Muscle of arm (tissue), 1 donor: ENCODE measurements at regions not wholly inside any gene's neighbourhood (a gene's known extent, or its start where the extent isn't known, plus 50 kb on each side); places are given as distances from the start of the nearest gene placed in this dataset.

Experiments
- DNase-seq: peaks from one replicate; pipeline ENCODE4 v3.0.0-alpha.2; 2013

- DNase-seq: no peak
Measured at GRCh38 chr4:81881855-81882621, 410.3 kb upstream of the RASGEF1B start.

GRCh38 chr4:81876106-81876505 is 404.4 kb upstream of the RASGEF1B start:
- no peak for DNase-seq

- peak; percentile 4 for DNase-seq
Measured at GRCh38 chr4:81874661-81875515, 403.2 kb upstream of the RASGEF1B start.

DNA sequence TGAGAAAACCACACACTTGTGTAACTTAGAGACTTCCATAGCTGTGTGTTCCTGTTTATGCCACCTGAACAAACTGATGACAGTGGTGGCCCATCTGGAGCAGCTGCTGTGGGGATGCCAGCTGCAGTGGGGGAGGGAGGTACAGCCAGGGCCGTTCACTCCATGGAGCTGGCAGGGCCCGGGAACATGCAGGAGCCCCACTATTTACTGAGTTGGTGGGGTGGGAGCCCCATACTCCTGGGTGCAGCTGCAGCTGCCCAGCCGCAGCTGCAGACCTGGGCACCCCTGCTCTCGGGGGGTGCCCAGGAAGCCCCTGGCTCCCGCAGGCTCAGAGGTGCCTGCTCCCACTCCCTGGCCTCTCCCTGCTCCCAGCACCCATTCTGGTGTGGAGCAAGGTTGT is 398.6 kb upstream of the RASGEF1B start:
- DNase-seq: no peak

GRCh38 chr4:81860111-81860510 is 388.4 kb upstream of the RASGEF1B start:
- DNase-seq: no peak

DNA sequence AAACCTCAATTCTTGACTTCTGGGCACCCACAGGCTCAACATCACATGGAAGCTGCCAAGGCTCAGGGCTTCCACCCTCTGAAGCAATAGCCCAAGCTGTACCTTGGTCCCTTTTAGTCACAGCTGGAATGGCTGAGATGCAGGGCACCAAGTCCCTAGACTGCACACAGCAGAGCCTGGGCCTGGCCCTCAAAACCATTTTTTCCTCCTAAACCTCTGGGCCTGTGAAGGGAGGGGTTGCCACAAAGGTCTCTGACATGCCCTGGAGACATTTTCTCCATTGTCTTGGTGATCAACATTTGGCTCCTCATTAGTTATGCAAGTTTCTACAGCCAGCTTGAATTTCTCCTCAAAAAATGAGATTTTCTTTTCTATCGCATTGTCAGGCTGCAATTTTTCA is 382.7 kb upstream of the RASGEF1B start:
- DNase-seq: no peak

- no peak for DNase-seq
Measured at GRCh38 chr4:81852031-81852715, 380.5 kb upstream of the RASGEF1B start.

GRCh38 chr4:81850701-81851100 is 379.0 kb upstream of the RASGEF1B start:
- no peak for DNase-seq

GRCh38 chr4:81845761-81846160 is 374.1 kb upstream of the RASGEF1B start:
- no peak for DNase-seq

DNA sequence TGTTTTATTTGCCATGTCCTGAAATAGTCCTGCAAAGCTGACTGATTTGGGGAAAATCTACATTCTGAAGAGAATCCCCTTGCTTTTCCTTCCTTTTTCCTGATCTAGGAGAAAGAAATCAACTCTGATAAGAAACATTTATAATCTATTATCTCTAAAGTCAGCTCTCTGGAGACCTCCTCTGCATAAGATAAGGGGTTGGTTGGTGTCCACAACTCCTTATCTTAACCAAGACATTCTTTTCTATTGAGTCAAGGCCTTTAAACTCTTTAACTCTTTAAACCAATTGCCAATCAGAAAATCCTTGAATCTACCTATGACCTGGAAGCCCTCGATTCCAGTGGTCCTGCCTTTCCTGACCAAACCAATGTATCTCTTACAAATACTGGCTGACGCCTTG is 373.6 kb upstream of the RASGEF1B start:
- DNase-seq: no peak

DNA sequence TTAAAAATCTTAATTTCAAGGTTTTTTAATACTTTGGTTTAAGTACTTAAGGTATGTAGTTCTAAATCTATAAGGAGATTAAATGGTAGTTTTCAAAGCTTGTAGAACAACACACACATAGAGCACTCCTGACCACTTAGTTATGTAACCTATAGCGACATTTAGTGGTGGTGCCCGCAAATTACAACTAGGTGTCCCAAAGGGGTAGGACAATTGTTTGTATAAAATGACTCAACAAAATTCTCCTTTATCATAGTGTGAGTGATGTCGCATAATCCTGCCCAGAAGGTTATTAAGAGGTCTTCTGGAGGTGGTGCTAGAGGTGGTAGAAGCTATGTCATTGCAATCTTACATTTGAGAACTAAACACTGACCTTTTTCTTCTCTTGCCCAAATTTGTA is 373.0 kb upstream of the RASGEF1B start:
- peak; percentile 73 for DNase-seq

DNA sequence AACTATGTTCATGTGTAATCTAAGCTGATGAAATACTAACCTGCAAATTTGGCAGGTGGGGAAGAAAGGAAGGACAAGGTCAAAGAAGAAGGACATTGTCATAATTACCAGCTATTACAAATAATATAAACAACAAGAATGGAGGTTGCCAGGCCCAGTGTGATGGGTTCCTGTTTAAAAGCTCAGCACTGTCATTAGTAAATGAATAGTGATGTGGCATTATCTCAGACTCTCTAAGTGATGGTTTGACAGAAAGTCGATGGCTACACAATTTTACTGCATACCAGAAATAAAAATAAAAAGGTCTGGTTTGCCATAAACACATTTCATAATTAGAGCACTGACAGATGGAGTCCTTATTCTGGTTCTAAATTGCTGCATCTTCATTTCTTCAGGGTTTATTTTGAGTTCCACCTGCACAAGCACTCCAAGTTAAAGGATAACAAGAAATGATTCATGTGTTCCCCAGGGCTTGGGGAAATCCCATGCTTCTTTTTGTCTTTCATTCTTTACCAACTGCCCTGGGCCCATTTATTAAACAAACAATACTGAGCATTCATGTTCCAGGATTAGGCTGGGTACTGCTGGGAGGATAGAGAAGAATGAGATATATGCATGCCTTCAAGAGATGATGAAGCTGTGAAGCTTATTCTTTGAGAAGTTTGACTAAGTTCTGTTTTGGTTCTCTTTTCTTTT is 367.8 kb upstream of the RASGEF1B start:
- no peak for DNase-seq

GRCh38 chr4:81838586-81838985 is 366.9 kb upstream of the RASGEF1B start:
- no peak for DNase-seq

GRCh38 chr4:81836716-81837115 is 365.0 kb upstream of the RASGEF1B start:
- DNase-seq: no peak

- DNase-seq: no peak
Measured at GRCh38 chr4:81833576-81833975, 361.9 kb upstream of the RASGEF1B start.

DNA sequence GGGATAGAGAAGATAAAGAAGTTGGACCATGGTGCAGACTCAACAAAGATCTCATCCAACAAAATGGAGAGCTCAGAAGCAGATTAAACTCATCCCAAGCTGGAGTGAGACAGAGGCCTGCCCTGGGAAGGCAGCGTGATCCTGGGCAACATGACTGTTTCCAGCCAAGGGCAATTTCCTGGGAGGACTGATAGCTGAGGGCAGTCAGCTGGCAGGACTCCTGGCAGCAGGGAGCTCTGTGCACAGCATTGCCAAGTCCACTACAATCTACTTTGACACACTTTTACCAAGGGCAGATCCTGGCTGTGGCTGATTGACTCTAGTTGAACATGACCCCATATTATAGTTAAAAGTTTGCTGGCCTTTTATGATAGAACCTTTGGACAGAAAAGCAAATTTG is 357.3 kb upstream of the RASGEF1B start:
- no peak for DNase-seq

GRCh38 chr4:81827577-81828202 is 356.0 kb upstream of the RASGEF1B start:
- DNase-seq: no peak

- DNase-seq: no peak
Measured at GRCh38 chr4:81826817-81827424, 355.2 kb upstream of the RASGEF1B start.

DNA sequence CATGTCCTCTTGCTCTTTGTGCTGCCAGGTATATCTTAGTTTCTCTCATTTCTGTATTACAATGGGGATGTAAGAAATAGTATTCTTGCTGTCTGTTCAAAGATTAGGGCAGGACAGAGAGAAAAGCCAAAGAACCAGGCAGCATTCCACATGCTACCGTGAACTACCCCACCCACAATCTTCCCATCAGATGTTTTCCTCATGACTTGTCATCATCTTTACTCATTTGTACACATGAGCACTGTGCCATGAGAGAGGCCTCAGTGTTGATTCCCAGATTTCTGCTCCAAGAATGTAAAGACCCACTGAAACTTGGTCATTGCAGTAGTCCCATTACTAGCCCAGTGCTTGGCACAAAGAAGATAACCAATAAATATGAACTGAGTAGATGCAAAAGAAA is 354.6 kb upstream of the RASGEF1B start:
- DNase-seq: no peak

- DNase-seq: no peak
Measured at GRCh38 chr4:81818385-81818920, 346.7 kb upstream of the RASGEF1B start.
